Vagina (tissue), 2 donors: ENCODE measurements at regions not wholly inside any gene's neighbourhood (a gene's known extent, or its start where the extent isn't known, plus 50 kb on each side); places are given as distances from the start of the nearest gene placed in this dataset.

Source experiments
- DNase-seq, 2 donors: peaks; one replicate each; pipeline ENCODE4 v3.0.0-alpha.2; 2017; ENCODE audit errors: extremely low spot score in 2 of 2
- H3K27ac ChIP-seq: fragments of 200-600 bp; sonication (generic); one replicate; pipeline ENCODE4 v1.5.1; 2019
- H3K27me3 ChIP-seq: fragments of 200-600 bp; sonication (generic); one replicate; pipeline ENCODE4 v1.5.1; 2019
- H3K36me3 ChIP-seq, 2 donors: fragments of 200-600 bp; sonication (generic); one replicate each; pipeline ENCODE4 v1.5.1; 2017 to 2019
- H3K4me1 ChIP-seq: fragments of 200-600 bp; sonication (generic); one replicate; pipeline ENCODE4 v1.5.1; 2019
- H3K4me3 ChIP-seq, 2 donors: fragments of 200-600 bp; sonication (generic); 1 replicate in 1 of 2; 2 replicates in 1 of 2; pipeline ENCODE4 v1.5.1; 2016 to 2019
- H3K9me3 ChIP-seq: fragments of 200-600 bp; sonication (generic); one replicate; pipeline ENCODE4 v1.5.1; 2019
- POLR2A ChIP-seq, 2 donors: fragments of 450-650 bp; IDR thresholded peaks; one replicate each; pipeline ENCODE4 v1.6.1; 2017; ENCODE audit warnings: antibody characterized with exemption in 2 of 2, mild to moderate bottlenecking in 2 of 2, moderate library complexity in 2 of 2
- POLR2AphosphoS5 ChIP-seq, 2 donors: sonication (generic); formaldehyde crosslinking; IDR thresholded peaks; one replicate each; pipeline ENCODE4 v1.9.0; 2017; ENCODE audit warnings: antibody characterized with exemption in 2 of 2, mild to moderate bottlenecking in 2 of 2, low read depth in 1 of 2; ENCODE audit not compliant: insufficient read depth in 1 of 2
- intact Hi-C: fragments of 100-400 bp; cut with DNase I; formaldehyde crosslinking; loops from one replicate; pipeline ENCODE4 v1.15.1; 2023
- TF ChIP-seq, protein P1 (sequence below), 3 experiments: fragments of 450-650 bp in 2 of 3; fragments of 200-600 bp in 1 of 3; sonication (generic) in 1 of 3; IDR thresholded peaks; one replicate each; pipeline ENCODE4 v1.5.1; 2017 to 2019; ENCODE audit warnings: antibody characterized with exemption in 3 of 3, mild to moderate bottlenecking in 2 of 3, moderate library complexity in 2 of 3

DNA sequence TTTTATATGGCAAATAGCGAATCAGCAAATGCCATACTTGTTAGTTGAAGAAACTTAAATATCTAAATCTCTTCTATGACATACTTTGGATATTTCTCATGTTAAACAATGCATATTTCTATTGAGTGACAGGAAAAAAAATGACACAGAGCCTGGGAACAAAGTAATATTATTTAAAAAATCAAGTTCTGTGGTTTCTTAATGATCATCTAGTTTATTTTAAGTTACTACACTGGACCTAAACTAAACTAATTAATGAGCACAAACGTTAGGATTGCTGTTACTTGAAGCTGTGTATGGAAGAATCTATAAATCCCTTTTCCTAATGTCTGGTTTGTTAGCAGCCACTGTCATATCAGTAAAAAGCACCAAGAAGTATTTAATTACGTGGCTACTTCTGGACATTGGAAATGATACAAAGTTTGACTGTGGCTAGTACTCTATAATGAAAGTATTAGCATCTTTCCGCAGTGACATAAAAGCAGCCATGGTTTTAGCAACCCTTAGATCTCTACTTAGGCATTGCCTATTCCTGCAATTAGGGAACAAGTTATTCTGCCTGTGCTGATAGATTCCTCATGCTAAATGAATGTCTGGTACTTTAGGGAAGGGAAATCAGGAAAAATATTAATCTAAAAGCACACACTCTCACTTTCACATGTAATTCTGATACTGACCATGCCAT lies 981.7 kb upstream of the B3GALT2 start:
- TF ChIP-seq, protein P1, sequence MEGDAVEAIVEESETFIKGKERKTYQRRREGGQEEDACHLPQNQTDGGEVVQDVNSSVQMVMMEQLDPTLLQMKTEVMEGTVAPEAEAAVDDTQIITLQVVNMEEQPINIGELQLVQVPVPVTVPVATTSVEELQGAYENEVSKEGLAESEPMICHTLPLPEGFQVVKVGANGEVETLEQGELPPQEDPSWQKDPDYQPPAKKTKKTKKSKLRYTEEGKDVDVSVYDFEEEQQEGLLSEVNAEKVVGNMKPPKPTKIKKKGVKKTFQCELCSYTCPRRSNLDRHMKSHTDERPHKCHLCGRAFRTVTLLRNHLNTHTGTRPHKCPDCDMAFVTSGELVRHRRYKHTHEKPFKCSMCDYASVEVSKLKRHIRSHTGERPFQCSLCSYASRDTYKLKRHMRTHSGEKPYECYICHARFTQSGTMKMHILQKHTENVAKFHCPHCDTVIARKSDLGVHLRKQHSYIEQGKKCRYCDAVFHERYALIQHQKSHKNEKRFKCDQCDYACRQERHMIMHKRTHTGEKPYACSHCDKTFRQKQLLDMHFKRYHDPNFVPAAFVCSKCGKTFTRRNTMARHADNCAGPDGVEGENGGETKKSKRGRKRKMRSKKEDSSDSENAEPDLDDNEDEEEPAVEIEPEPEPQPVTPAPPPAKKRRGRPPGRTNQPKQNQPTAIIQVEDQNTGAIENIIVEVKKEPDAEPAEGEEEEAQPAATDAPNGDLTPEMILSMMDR (IDR thresholded peaks at IDR 0.05) = no peak
- TF ChIP-seq POLR2A (IDR thresholded peaks at IDR 0.05) (no peak), POLR2AphosphoS5 (IDR thresholded peaks at IDR 0.05; ENCODE audit: insufficient read depth in 1 of 2, low read depth in 1 of 2) (no peak)
- no peak overlapping the region for H3K4me3 ChIP-seq

DNA sequence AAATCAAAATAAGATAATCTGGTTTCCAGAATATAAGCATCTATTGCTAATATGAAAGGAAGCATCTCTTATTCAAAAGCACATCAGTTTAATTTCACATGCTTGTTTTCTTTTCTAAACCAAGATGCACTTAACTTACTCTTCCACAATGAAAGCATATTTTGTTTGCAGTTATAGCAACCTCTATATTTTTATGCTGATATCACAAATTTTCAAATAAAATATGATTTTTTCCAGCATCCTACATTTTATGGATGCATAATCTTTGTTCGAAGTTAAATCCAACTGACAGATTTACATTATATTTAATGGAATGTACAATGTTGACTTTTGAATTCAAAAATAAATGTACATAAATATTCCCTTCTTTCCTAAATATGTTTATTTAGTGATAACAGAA lies 978.3 kb upstream of the B3GALT2 start:
- DNase-seq = no peak
- intact Hi-C loops = no loop called here
- no peaks in the 10 kb centered on the region for H3K36me3 ChIP-seq
- H3K27ac ChIP-seq = no peak overlapping the region
- H3K9me3 ChIP-seq = no peaks in the 10 kb centered on the region
- H3K4me3 ChIP-seq = no peak overlapping the region
- TF ChIP-seq POLR2AphosphoS5 (IDR thresholded peaks at IDR 0.05; ENCODE audit: insufficient read depth in 1 of 2, low read depth in 1 of 2) (no peak), POLR2A (IDR thresholded peaks at IDR 0.05) (no peak)
- TF ChIP-seq, protein P1 (IDR thresholded peaks at IDR 0.05) = no peak
- no peaks in the 10 kb centered on the region for H3K4me1 ChIP-seq
- no peaks in the 10 kb centered on the region for H3K27me3 ChIP-seq

More for the DNA sequence above, 981.7 kb upstream of the B3GALT2 start:
- H3K27ac ChIP-seq = no peak overlapping the region
- H3K27me3 ChIP-seq = no peaks in the 10 kb centered on the region
- no peaks in the 10 kb centered on the region for H3K9me3 ChIP-seq
- H3K36me3 ChIP-seq = no peaks in the 10 kb centered on the region
- intact Hi-C loops = no loop called here
- no peak for DNase-seq
- no peaks in the 10 kb centered on the region for H3K4me1 ChIP-seq

DNA sequence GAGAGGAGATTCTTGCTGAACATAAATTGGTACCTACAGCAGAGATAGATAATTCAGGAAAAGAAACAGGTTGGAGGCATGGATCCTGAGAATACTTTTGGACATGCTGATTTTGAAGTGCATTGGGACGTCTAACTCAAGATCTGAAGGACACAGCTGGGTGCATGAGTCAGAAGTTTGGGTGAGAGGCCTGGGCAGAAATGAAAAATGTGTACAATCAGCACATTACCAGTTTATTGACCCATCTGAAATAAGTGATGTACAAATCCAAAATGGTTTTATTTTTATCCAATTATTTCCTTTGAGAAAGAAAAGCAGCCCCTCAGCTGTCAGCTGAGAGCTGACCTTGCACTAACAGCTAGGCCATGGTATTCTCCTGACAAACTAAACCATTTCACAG lies 975.2 kb upstream of the B3GALT2 start:
- TF ChIP-seq, protein P1 (IDR thresholded peaks at IDR 0.05) = no peak
- DNase-seq = no peak
- no peaks in the 10 kb centered on the region for H3K36me3 ChIP-seq
- no peaks in the 10 kb centered on the region for H3K4me1 ChIP-seq
- H3K27me3 ChIP-seq = no peaks in the 10 kb centered on the region
- no peak overlapping the region for H3K4me3 ChIP-seq
- intact Hi-C loops = no loop called here
- H3K27ac ChIP-seq = no peak overlapping the region
- no peaks in the 10 kb centered on the region for H3K9me3 ChIP-seq

DNA sequence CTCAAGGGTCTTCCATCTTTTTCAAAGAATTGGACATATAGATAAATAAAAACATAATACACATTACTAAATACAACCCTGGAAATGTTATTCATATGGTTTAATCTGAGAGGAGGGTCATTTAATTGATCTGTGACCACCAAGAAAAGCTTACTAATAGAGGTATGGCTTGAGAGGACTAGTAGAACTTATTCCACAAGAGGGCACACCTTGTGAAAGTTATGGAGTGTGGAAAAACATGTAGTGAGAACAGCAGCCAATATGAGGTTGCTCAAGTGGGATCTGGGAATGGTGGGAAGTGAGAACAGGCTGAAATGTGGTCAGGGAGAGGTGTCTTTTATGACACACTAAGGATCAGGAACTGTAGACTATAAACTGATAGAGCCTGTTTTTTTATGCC lies 973.5 kb upstream of the B3GALT2 start:
- no peak overlapping the region for H3K4me3 ChIP-seq
- intact Hi-C loops = no loop called here
- TF ChIP-seq POLR2A (IDR thresholded peaks at IDR 0.05) (no peak), POLR2AphosphoS5 (IDR thresholded peaks at IDR 0.05; ENCODE audit: insufficient read depth in 1 of 2, low read depth in 1 of 2) (no peak)
- TF ChIP-seq, protein P1 (IDR thresholded peaks at IDR 0.05) = no peak
- H3K36me3 ChIP-seq = no peaks in the 10 kb centered on the region
- no peak for DNase-seq
- H3K27me3 ChIP-seq = no peaks in the 10 kb centered on the region
- H3K9me3 ChIP-seq = no peaks in the 10 kb centered on the region
- H3K27ac ChIP-seq = no peak overlapping the region
- H3K4me1 ChIP-seq = no peaks in the 10 kb centered on the region

DNA sequence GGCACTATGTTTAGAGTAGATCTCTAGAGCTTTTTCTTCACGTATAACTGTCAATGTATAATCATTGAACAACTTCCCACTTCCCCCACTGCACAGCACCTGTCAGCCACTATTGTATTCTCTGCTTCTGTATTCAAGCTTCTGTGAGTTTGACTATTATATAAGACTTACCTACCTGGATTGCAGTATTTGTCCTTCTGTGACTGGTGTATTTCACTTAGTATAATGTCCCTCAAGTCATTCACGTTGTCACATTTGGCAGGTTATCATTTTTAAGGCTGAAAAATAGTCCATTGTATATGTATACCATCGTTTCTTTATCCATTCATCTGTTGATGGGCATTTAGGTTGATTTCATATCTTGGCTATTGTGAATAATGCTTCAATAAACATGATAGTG lies 969.5 kb upstream of the B3GALT2 start:
- intact Hi-C loops = no loop called here
- no peaks in the 10 kb centered on the region for H3K9me3 ChIP-seq
- H3K27ac ChIP-seq = no peak overlapping the region
- H3K36me3 ChIP-seq = no peaks in the 10 kb centered on the region
- TF ChIP-seq POLR2AphosphoS5 (IDR thresholded peaks at IDR 0.05; ENCODE audit: insufficient read depth in 1 of 2, low read depth in 1 of 2) = no peak
- no peak for TF ChIP-seq POLR2A (IDR thresholded peaks at IDR 0.05)
- TF ChIP-seq, protein P1 (IDR thresholded peaks at IDR 0.05) = no peak
- no peak overlapping the region for H3K4me3 ChIP-seq
- no peak for DNase-seq
- H3K27me3 ChIP-seq = no peaks in the 10 kb centered on the region
- H3K4me1 ChIP-seq = no peaks in the 10 kb centered on the region
